DND-41 (cell line): ENCODE measurements at regions not wholly inside any gene's neighbourhood (a gene's known extent, or its start where the extent isn't known, plus 50 kb on each side); places are given as distances from the start of the nearest gene placed in this dataset.

Experiments used
- ATAC-seq: fragments of 200-7000 bp; cut with Tn5 transposase; 3 replicates; pipeline ENCODE4 v1.9.1; 2021; ENCODE audit warnings: low read depth; ENCODE audit not compliant: insufficient read depth
- DNase-seq: peaks from one replicate; pipeline ENCODE4 v3.0.0-alpha.2; 2020
- H2AFZ ChIP-seq: 2 replicates; pipeline ENCODE4 v1.6.0; 2012; ENCODE audit warnings: low read depth, low read length
- H3K27ac ChIP-seq: 2 replicates; pipeline ENCODE4 v1.5.1; 2012; ENCODE audit warnings: low read length, inconsistent platforms
- H3K27me3 ChIP-seq: fragments of 200-600 bp; sonication (generic); 2 replicates; pipeline ENCODE4 v1.6.0; 2012; ENCODE audit warnings: low read length, mild to moderate bottlenecking, inconsistent platforms; ENCODE audit not compliant: insufficient read depth, poor library complexity
- H3K36me3 ChIP-seq: 2 replicates; pipeline ENCODE4 v1.5.1; 2012; ENCODE audit warnings: low read length, inconsistent platforms; ENCODE audit not compliant: insufficient read depth
- H3K4me1 ChIP-seq: 2 replicates; pipeline ENCODE4 v1.5.1; 2012; ENCODE audit warnings: mild to moderate bottlenecking, low read length; ENCODE audit not compliant: insufficient read depth
- H3K4me2 ChIP-seq: 2 replicates; pipeline ENCODE4 v1.6.0; 2012; ENCODE audit warnings: mild to moderate bottlenecking, moderate library complexity, low read length, inconsistent platforms; ENCODE audit not compliant: insufficient read depth
- H3K4me3 ChIP-seq, 2 experiments: fragments of 200-600 bp in 1 of 2; shearing (Covaris generic) in 1 of 2; 2 replicates each; pipeline ENCODE4 v1.5.1; 2012 to 2016; ENCODE audit warnings: inconsistent platforms in 2 of 2, low read length in 2 of 2, mild to moderate bottlenecking in 2 of 2, low read depth in 1 of 2, moderate library complexity in 1 of 2
- H3K79me2 ChIP-seq: 2 replicates; pipeline ENCODE4 v1.6.0; 2012; ENCODE audit warnings: low read length, inconsistent platforms; ENCODE audit not compliant: insufficient read depth
- H3K9ac ChIP-seq: 2 replicates; pipeline ENCODE4 v1.6.0; 2012; ENCODE audit warnings: low read depth, mild to moderate bottlenecking, inconsistent platforms, low read length, moderate library complexity
- H3K9me3 ChIP-seq: 2 replicates; pipeline ENCODE4 v1.5.1; 2012; ENCODE audit warnings: low read length, moderate library complexity, mild to moderate bottlenecking, inconsistent platforms; ENCODE audit not compliant: insufficient read depth, severe bottlenecking
- H4K20me1 ChIP-seq: 2 replicates; pipeline ENCODE4 v1.6.0; 2012; ENCODE audit warnings: low read length; ENCODE audit not compliant: insufficient read depth
- EZH2 ChIP-seq: IDR thresholded peaks from 3 replicates; pipeline ENCODE4 v1.6.1; 2012; ENCODE audit warnings: borderline replicate concordance, low read depth, mild to moderate bottlenecking, moderate library complexity, low read length, inconsistent platforms; ENCODE audit not compliant: severe bottlenecking
- TF ChIP-seq, protein P1 (sequence below): IDR thresholded peaks from 2 replicates; pipeline ENCODE4 v1.5.1; 2012; ENCODE audit warnings: borderline replicate concordance, low read length, moderate library complexity, mild to moderate bottlenecking; ENCODE audit not compliant: poor library complexity, severe bottlenecking; ENCODE audit errors: extremely low read depth

DNA sequence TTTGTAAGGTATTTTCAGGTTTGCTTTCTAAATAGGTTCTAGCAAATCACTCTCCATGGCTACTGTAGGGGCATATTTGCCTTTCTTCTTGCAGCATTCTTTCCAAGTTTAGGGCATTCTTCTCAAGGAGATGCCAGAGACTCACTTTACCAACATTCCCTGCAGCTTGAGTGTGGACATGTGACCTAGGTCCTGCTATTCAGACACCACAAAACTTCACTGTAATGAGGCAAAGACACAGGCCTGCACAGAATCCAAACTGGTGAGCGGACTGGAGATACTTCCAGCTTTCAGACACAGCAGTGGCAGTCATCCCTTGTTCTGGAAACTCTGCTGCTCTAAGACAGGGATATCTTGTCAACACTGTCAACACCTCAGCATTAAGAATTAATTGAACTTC, 146.4 kb upstream of the PFN2 start:
- no peak overlapping the region for H3K4me3 ChIP-seq

DNA sequence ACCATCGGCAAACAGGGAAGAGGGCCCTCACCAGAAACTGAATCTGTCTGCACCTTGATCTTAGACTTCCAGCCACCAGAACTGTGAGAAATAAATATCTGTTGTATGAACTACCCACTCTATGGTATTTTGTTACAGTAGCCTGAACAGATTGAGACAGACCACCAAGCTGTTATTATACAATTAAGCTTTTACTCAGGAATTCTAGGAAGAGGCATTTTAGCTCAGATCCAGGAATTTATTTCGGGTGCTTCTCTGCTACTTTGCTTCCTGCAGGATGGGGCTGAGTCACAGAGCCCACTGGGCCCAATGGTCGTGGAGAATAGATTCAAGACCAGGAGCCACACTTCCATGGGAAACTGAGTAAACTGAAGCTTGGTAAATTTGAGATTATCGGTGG, 145.5 kb upstream of the PFN2 start:
- DNase-seq (no peak), ATAC-seq (no peak)
- H3K27ac ChIP-seq = no peak overlapping the region

More for the DNA sequence above, 146.4 kb upstream of the PFN2 start:
- Histone ChIP-seq H3K9me3 (no peaks in the 10 kb centered on the region), H3K9ac (no peak overlapping the region), H4K20me1 (no peaks in the 10 kb centered on the region), H3K4me2 (no peak overlapping the region), H3K27ac (no peak overlapping the region), H2AFZ (no peak overlapping the region), H3K27me3 (peaks cover 7% of the 10 kb centered on the region), H3K36me3 (no peaks in the 10 kb centered on the region), H3K79me2 (no peaks in the 10 kb centered on the region), H3K4me1 (no peaks in the 10 kb centered on the region)
- TF ChIP-seq, protein P1, sequence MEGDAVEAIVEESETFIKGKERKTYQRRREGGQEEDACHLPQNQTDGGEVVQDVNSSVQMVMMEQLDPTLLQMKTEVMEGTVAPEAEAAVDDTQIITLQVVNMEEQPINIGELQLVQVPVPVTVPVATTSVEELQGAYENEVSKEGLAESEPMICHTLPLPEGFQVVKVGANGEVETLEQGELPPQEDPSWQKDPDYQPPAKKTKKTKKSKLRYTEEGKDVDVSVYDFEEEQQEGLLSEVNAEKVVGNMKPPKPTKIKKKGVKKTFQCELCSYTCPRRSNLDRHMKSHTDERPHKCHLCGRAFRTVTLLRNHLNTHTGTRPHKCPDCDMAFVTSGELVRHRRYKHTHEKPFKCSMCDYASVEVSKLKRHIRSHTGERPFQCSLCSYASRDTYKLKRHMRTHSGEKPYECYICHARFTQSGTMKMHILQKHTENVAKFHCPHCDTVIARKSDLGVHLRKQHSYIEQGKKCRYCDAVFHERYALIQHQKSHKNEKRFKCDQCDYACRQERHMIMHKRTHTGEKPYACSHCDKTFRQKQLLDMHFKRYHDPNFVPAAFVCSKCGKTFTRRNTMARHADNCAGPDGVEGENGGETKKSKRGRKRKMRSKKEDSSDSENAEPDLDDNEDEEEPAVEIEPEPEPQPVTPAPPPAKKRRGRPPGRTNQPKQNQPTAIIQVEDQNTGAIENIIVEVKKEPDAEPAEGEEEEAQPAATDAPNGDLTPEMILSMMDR = no peak
- TF ChIP-seq EZH2 = no peak
- no peak for ATAC-seq
- DNase-seq = no peak

DNA sequence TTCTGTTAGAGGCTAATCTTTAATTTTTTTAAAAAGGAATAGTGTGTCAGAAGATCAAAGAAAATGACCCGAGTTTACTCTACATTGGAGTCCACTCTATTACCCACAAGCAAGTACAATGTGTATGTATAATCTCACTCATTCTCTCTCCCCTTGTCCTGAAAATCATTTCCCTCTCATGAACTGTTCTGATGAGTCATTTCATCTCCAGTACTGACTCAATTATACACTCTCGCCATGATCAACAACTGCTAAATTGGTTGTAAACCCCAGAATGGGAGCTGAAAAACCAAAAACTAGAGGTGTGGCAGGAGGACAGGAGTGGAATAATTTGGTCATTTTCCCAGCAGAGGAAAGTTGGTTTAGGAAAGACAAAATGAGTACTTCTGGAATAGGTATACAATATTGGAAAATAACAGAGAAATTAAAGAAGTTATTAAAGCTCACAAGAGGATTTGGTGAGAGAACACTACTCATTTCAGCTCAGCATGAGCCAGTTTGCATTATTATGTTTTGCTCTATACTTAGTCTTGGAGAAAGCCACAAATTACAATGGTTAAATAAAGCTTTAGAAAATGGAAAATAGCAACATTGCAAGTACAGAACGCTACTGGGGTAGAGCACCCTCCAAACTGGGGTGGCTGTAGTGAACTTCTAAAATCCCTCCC, 144.3 kb upstream of the PFN2 start:
- H3K4me2 ChIP-seq = no peak overlapping the region
- H3K4me3 ChIP-seq = no peak overlapping the region
- no peaks in the 10 kb centered on the region for H4K20me1 ChIP-seq
- no peak overlapping the region for H3K27ac ChIP-seq
- TF ChIP-seq EZH2 = no peak
- no peak overlapping the region for H2AFZ ChIP-seq
- no peak for DNase-seq
- ATAC-seq = no peak
- no peak overlapping the region for H3K9ac ChIP-seq
- no peaks in the 10 kb centered on the region for H3K79me2 ChIP-seq
- no peaks in the 10 kb centered on the region for H3K36me3 ChIP-seq
- no peaks in the 10 kb centered on the region for H3K4me1 ChIP-seq
- H3K9me3 ChIP-seq = no peaks in the 10 kb centered on the region
- H3K27me3 ChIP-seq = peaks cover 7% of the 10 kb centered on the region

More for the DNA sequence above, 145.5 kb upstream of the PFN2 start:
- Histone ChIP-seq H3K36me3 (no peaks in the 10 kb centered on the region), H3K4me3 (no peak overlapping the region), H3K9me3 (no peaks in the 10 kb centered on the region), H4K20me1 (no peaks in the 10 kb centered on the region), H2AFZ (no peak overlapping the region), H3K27me3 (peaks cover 7% of the 10 kb centered on the region), H3K9ac (no peak overlapping the region), H3K4me1 (no peaks in the 10 kb centered on the region), H3K4me2 (no peak overlapping the region), H3K79me2 (no peaks in the 10 kb centered on the region)
- TF ChIP-seq, protein P1 = no peak
- no peak for TF ChIP-seq EZH2

DNA sequence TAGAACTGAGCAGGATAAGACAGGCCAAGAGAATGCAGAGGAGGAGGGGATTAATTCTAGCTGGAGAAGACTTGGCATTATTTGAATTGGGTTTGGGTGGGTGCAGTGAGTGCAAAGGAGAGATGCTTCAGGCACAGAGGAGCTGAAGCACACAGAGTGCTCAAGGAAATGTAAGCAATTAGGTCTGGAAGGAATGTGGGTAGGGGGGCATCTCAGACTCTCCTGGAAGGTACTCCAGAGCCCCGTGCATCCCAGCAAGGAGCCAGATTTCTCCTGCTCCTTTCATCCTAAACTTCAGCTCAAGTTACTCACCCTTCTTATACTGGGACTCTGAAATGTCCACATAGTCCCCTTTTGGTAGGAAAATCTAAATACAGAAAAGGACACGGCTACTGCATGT, 143.6 kb upstream of the PFN2 start:
- no peak overlapping the region for H3K4me3 ChIP-seq
- H3K4me1 ChIP-seq = no peaks in the 10 kb centered on the region
- no peaks in the 10 kb centered on the region for H3K79me2 ChIP-seq
- DNase-seq (no peak), ATAC-seq (no peak)
- H3K9me3 ChIP-seq = no peaks in the 10 kb centered on the region
- no peak overlapping the region for H2AFZ ChIP-seq
- no peak overlapping the region for H3K4me2 ChIP-seq
- no peaks in the 10 kb centered on the region for H4K20me1 ChIP-seq
- no peak for TF ChIP-seq EZH2
- no peaks in the 10 kb centered on the region for H3K36me3 ChIP-seq
- no peak overlapping the region for H3K9ac ChIP-seq
- H3K27me3 ChIP-seq = peaks cover 11% of the 10 kb centered on the region
- no peak overlapping the region for H3K27ac ChIP-seq
